Parathyroid adenoma (tissue), 2 donors: ENCODE measurements at regions not wholly inside any gene's neighbourhood (a gene's known extent, or its start where the extent isn't known, plus 50 kb on each side); places are given as distances from the start of the nearest gene placed in this dataset.
"Not testable (repeated sequence)": the region's sequence is repeated elsewhere in the genome, so short reads cannot be mapped to it uniquely, and the experiment has no call there.

Source experiments
- H2AFZ ChIP-seq: fragments of 300-600 bp; sonication (generic); one replicate; pipeline ENCODE4 v1.7.0; 2017; ENCODE audit warnings: antibody characterized with exemption, mild to moderate bottlenecking
- H3K27ac ChIP-seq: fragments of 300-600 bp; sonication (generic); one replicate; pipeline ENCODE4 v1.7.0; 2017
- H3K27me3 ChIP-seq: fragments of 300-600 bp; sonication (generic); one replicate; pipeline ENCODE4 v1.7.0; 2017; ENCODE audit warnings: low read length; ENCODE audit not compliant: control insufficient read depth, insufficient read depth
- H3K36me3 ChIP-seq: fragments of 300-600 bp; sonication (generic); one replicate; pipeline ENCODE4 v1.7.0; 2017; ENCODE audit warnings: low read length; ENCODE audit not compliant: control insufficient read depth, insufficient read depth
- H3K4me1 ChIP-seq: fragments of 300-600 bp; sonication (generic); one replicate; pipeline ENCODE4 v1.7.0; 2017; ENCODE audit warnings: control low read depth
- H3K4me2 ChIP-seq: fragments of 300-600 bp; sonication (generic); one replicate; pipeline ENCODE4 v1.7.0; 2017; ENCODE audit warnings: low read length
- H3K4me3 ChIP-seq: fragments of 300-600 bp; sonication (generic); one replicate; pipeline ENCODE4 v1.7.0; 2017; ENCODE audit warnings: low read depth, low read length
- H3K79me2 ChIP-seq: fragments of 300-600 bp; sonication (generic); one replicate; pipeline ENCODE4 v1.7.0; 2017; ENCODE audit warnings: control low read depth
- H3K9ac ChIP-seq: fragments of 300-600 bp; sonication (generic); one replicate; pipeline ENCODE4 v1.7.0; 2017; ENCODE audit warnings: mild to moderate bottlenecking
- H3K9me3 ChIP-seq: fragments of 300-600 bp; sonication (generic); one replicate; pipeline ENCODE4 v1.7.0; 2017; ENCODE audit warnings: low read length; ENCODE audit not compliant: control insufficient read depth
- TF ChIP-seq, protein P1 (sequence below): fragments of 300-600 bp; sonication (generic); IDR thresholded peaks from one replicate; pipeline ENCODE4 v1.7.0; 2017; ENCODE audit warnings: antibody characterized with exemption, mild to moderate bottlenecking
- donor health status: primary hyperparathyroidism.

DNA sequence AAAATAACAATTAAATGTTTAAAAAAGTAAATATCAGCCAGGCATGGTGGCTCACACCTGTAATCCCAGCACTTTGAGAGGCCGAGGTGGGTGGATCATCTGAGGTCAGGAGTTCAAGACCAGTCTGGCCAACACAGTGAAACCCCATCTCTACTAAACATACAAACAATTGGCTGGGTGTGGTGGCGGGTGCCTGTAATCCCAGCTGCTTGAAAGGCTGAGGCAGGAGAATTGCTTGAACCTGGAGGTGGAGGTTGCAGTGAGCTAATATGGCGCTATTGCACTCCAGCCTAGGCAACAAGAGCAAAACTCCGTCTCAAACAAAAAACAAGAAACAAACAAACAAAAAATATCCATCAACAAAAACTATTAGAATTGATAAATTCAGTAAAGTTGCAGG lies 77.5 kb downstream of the SNX5 start:
- H3K79me2 ChIP-seq, H3K4me2 ChIP-seq, H3K9me3 ChIP-seq, H3K36me3 ChIP-seq, H3K4me3 ChIP-seq, H2AFZ ChIP-seq, H3K27ac ChIP-seq, H3K9ac ChIP-seq, H3K27me3 ChIP-seq: not testable (repeated sequence)
- peaks cover 15% of the 10 kb centered on the region for H3K4me1 ChIP-seq

DNA sequence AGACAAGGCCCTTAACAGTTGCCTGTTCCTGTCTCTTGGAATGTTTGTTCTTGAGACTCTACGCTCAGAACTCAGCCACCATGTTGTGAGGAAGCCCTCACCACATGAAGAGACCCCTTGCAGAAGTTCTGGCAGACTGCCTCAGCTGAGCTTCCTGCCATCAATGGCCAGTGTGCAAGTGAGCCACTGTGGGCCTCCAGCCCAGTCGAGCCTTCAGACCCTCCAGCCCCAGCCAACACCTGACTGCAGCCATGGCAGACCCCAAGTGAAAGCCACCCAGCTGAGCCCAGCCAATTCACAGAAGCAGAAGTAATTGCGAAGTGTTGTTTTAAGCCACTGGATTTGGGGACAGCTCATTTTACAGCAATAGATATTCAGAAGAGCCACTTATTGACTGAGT lies 78.3 kb downstream of the SNX5 start:
- Histone ChIP-seq H3K9me3 (no peaks in the 10 kb centered on the region), H3K4me1 (peaks cover 7% of the 10 kb centered on the region), H3K4me3 (no peak overlapping the region), H3K4me2 (no peak overlapping the region), H3K79me2 (no peaks in the 10 kb centered on the region), H3K27me3 (no peaks in the 10 kb centered on the region), H3K36me3 (no peaks in the 10 kb centered on the region), H3K27ac (no peak overlapping the region), H3K9ac (no peak overlapping the region), H2AFZ (no peak overlapping the region)
- TF ChIP-seq, protein P1, sequence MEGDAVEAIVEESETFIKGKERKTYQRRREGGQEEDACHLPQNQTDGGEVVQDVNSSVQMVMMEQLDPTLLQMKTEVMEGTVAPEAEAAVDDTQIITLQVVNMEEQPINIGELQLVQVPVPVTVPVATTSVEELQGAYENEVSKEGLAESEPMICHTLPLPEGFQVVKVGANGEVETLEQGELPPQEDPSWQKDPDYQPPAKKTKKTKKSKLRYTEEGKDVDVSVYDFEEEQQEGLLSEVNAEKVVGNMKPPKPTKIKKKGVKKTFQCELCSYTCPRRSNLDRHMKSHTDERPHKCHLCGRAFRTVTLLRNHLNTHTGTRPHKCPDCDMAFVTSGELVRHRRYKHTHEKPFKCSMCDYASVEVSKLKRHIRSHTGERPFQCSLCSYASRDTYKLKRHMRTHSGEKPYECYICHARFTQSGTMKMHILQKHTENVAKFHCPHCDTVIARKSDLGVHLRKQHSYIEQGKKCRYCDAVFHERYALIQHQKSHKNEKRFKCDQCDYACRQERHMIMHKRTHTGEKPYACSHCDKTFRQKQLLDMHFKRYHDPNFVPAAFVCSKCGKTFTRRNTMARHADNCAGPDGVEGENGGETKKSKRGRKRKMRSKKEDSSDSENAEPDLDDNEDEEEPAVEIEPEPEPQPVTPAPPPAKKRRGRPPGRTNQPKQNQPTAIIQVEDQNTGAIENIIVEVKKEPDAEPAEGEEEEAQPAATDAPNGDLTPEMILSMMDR, result no peak

DNA sequence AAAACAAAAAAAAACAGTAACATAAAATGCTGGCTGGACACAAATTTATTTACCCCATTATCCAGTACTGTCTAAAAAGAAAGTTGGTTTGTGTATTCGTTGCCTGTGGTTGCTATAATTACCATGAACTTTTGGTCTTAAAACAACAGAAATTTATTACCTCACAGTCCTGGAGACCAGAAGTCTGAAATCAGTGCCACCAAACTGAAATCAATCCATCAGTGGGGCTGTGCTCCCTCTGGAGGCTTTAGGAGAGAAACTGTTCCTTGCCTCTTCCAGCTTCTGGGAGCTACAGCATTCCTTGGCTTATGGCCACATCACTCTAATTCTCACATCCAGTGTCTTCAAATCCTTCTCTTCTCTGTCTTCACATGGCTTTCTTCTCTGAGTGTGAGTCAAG lies 79.4 kb downstream of the SNX5 start:
- no peak overlapping the region for H2AFZ ChIP-seq
- no peaks in the 10 kb centered on the region for H3K4me1 ChIP-seq
- H3K27ac ChIP-seq, result no peak overlapping the region
- no peaks in the 10 kb centered on the region for H3K27me3 ChIP-seq
- H3K36me3 ChIP-seq, result no peaks in the 10 kb centered on the region
- no peak overlapping the region for H3K4me3 ChIP-seq
- H3K9ac ChIP-seq, result no peak overlapping the region
- TF ChIP-seq, protein P1, result no peak
- H3K4me2 ChIP-seq, result no peak overlapping the region
- no peaks in the 10 kb centered on the region for H3K9me3 ChIP-seq
- no peaks in the 10 kb centered on the region for H3K79me2 ChIP-seq

DNA sequence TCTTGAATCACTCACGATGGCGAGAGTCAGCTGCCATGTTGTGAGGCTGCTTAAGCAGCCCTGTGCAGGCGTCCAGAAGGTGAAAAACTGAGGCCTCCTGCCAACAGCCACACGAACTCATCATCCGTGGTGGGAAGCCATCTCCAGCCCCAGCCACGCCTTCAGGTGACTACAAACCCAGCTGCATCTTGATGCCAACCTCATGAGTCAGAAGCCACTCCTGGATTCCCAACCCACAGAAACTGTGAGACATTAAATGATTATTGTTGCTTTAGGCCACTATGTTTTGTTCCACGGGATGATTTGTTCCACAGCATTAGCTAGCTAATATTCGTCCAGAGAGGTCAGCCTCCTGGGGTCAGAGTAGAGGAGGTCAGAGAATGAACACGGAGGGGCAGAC lies 80.5 kb downstream of the SNX5 start:
- Histone ChIP-seq H2AFZ (no peak overlapping the region), H3K27me3 (no peaks in the 10 kb centered on the region), H3K4me2 (no peak overlapping the region), H3K9me3 (no peaks in the 10 kb centered on the region), H3K9ac (no peak overlapping the region), H3K27ac (no peak overlapping the region), H3K36me3 (no peaks in the 10 kb centered on the region), H3K79me2 (no peaks in the 10 kb centered on the region), H3K4me3 (no peak overlapping the region), H3K4me1 (no peaks in the 10 kb centered on the region)
- TF ChIP-seq, protein P1, result no peak

DNA sequence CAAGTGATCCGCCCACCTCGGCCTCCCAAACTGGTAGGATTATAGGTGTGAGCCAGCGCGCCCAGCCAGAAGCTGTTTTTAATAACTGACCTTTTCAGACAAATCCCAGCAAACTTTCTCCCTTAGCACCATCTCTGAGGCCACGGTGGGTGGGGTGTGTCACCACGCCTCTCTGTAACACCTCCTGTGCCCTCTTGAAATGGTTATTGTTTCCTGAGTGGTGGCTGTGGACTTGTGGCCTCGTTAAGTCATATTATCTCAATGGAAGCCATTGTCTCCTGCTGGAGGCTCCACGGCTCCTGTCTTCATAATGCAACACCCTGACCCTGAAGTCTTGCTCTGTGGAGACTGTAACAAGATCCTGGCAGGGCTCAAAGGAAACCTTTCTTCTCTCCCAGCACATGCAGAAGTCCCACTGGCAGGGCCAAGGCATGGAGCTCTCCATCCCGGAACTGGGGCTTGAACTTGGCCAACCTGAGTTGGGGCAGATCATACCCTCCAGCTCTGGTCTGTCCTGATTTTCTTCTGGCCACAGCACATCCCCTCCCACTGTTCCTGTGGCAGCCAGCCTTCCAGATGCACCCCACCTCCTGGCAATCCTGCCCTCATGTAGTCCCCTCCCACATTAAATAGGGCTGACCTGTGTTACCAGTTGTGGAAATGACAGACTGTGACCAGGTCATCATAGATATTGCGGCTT lies 81.1 kb downstream of the SNX5 start:
- Histone ChIP-seq H3K27ac (no peak overlapping the region), H3K27me3 (no peaks in the 10 kb centered on the region), H3K4me2 (no peak overlapping the region), H3K9me3 (no peaks in the 10 kb centered on the region), H3K4me1 (no peaks in the 10 kb centered on the region), H3K36me3 (no peaks in the 10 kb centered on the region), H2AFZ (no peak overlapping the region), H3K79me2 (no peaks in the 10 kb centered on the region), H3K4me3 (no peak overlapping the region), H3K9ac (no peak overlapping the region)
- TF ChIP-seq, protein P1, result no peak
